ENCODE measurements at regions not wholly inside any gene's neighbourhood (a gene's known extent, or its start where the extent isn't known, plus 50 kb on each side); places are given as distances from the start of the nearest gene placed in this dataset.

- no peak for FAIRE-seq
These were observed 492.2 kb upstream of the ROBO2 start for GRCh38 chr3:76547674-76548073.

- FAIRE-seq: no peak
These were observed 489.2 kb upstream of the ROBO2 start for GRCh38 chr3:76550522-76551201.

DNA sequence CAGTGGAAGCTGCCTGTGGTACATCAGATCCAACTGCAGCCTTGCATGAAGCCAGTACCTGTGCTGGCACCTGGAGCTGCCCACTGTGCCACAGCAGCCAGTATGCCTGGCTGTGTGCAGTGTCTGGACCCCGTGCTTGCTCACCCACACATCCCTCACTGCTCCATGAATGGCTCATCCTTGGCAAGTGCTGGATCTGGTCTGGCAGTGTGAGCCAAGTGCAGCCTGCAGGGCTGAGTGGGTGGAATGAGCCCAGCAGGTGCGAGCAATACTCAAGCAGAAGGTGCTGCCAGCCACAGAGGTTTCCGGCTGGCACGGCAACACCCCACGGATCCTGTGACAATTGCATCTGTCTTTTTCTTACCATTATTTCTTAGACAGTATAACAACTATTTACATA, 488.2 kb upstream of the ROBO2 start:
- FAIRE-seq: no peak

DNA sequence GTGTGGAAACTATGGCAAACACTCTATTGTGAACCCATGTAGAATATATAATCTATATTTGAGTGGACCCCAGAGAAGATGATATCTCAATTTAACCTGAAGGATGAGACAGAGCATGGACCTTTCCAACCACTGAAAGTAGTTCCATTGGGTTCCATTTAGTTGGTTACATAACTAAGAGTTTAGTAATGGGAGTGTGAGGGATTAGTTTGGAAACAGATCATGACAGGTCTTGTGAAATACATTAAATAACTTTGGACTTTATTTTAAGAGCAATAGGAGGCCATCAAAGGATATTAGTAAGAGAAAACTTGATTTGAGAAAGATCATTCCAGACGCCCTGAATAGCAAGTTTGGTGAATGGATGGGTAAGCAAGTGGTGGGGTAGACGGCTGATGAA, 487.2 kb upstream of the ROBO2 start:
- no peak for FAIRE-seq

DNA sequence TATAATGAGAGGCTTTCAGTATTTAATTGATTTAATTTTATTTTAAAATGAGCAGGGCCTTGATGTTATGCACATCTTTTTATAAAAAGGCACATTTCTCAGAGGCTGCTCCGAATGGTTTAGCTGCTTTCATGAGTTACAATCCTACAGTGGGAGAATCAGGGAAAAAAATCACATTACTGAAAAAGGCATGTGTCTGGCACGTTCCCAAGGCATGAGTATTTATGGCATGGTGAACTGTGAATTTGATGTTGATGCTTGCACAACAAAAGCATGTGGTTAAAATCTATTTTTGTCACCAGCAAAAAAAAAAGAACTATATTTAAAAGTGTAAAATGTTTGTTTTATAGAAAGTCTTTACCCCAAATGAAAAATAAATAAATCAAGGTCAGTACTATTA, 485.2 kb upstream of the ROBO2 start:
- peak; percentile 89 for FAIRE-seq

- FAIRE-seq: no peak
These were observed 478.2 kb upstream of the ROBO2 start for GRCh38 chr3:76561494-76562236.

- no peak for FAIRE-seq
These were observed 474.2 kb upstream of the ROBO2 start for GRCh38 chr3:76565496-76566210.

DNA sequence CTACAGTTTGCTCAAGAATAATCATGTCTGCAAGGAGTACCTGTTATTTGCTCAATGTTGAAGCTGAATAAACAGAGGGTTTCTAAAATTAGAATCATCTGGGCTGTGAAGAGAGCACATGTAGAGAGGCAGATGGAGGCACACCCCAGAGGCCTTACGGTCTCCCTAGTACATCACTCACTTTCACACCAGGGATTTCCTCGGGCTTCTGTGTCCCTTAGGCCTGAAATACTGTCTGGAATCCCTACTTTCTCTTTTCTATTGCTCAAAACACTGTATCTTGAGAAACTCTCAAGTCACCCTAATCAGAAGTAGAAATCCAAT, 473.7 kb upstream of the ROBO2 start:
- FAIRE-seq: no peak

DNA sequence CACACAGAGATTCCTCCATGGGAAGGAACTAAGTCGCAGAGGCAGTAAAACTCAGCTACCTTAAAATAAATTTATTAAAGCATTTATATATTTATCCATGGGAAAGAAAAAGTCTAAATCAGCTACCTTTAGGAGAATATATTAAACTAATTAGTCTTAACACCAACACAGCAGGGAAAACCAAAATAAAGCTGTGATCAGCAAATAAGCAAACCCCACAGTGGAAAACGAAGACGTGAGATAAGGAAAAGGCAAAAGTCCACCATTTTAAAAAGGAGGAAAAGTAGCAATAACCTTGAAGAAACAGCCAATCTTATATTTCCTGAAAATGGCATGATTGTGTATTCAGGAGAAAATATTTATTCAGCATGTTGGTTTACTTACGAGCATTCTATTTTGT, 473.0 kb upstream of the ROBO2 start:
- no peak for FAIRE-seq

GRCh38 chr3:76570436-76571057, 469.4 kb upstream of the ROBO2 start:
- peak; percentile 81 for FAIRE-seq

- FAIRE-seq: no peak
These were observed 463.7 kb upstream of the ROBO2 start for GRCh38 chr3:76576201-76576600.

GRCh38 chr3:76582098-76582497, 457.8 kb upstream of the ROBO2 start:
- no peak for FAIRE-seq

GRCh38 chr3:76582632-76583378, 457.1 kb upstream of the ROBO2 start:
- no peak for FAIRE-seq

GRCh38 chr3:76585794-76586392, 454.0 kb upstream of the ROBO2 start:
- no peak for FAIRE-seq

GRCh38 chr3:76586471-76586870, 453.4 kb upstream of the ROBO2 start:
- FAIRE-seq: no peak

GRCh38 chr3:76610150-76610549, 429.7 kb upstream of the ROBO2 start:
- no peak for FAIRE-seq

- FAIRE-seq: no peak
These were observed 424.2 kb upstream of the ROBO2 start for GRCh38 chr3:76615719-76616118.

- no peak for FAIRE-seq
These were observed 415.7 kb upstream of the ROBO2 start for GRCh38 chr3:76624164-76624563.

GRCh38 chr3:76627236-76627635, 412.7 kb upstream of the ROBO2 start:
- FAIRE-seq: no peak

DNA sequence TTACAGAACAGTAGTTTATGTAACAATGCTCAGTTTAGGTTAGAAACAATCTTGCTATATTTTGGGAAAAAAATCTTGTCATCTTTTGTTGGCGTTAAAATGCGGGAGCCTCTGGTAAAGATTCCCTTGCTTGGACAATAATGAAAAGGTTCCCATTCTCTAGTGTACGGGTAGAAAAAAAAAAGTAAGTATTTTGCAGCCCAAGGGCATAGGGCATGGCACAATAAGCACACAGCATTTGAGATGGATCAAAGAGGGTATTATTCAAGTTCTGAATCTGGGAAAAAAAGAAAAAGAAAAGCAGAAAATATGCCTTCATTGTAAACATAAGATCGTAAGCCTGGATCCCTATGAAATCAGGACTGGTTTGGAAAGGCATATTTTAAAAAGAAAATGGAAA, 408.6 kb upstream of the ROBO2 start:
- FAIRE-seq: no peak

- FAIRE-seq: no peak
These were observed 401.9 kb upstream of the ROBO2 start for GRCh38 chr3:76638006-76638405.

GRCh38 chr3:76643623-76644304, 396.1 kb upstream of the ROBO2 start:
- FAIRE-seq: no peak

Data from endometrium (tissue), 2 donors.